ENCODE measurements at regions not wholly inside any gene's neighbourhood (a gene's known extent, or its start where the extent isn't known, plus 50 kb on each side); places are given as distances from the start of the nearest gene placed in this dataset.

GRCh38 chr20:34163307-34163706 is 51.3 kb upstream of the EIF2S2 start:
- DNase-seq: no peak

- no peak for DNase-seq
Observed at GRCh38 chr20:34164381-34164984, 52.4 kb upstream of the EIF2S2 start.

GRCh38 chr20:34165018-34165619 is 53.1 kb upstream of the EIF2S2 start:
- no peak for DNase-seq

GRCh38 chr20:34171640-34172039 is 59.6 kb upstream of the EIF2S2 start:
- no peak for DNase-seq

- no peak for DNase-seq
Observed at GRCh38 chr20:34172926-34173325, 60.9 kb upstream of the EIF2S2 start.

GRCh38 chr20:34175079-34175478 is 63.0 kb upstream of the EIF2S2 start:
- DNase-seq: no peak

GRCh38 chr20:34175879-34176278 is 63.8 kb upstream of the EIF2S2 start:
- DNase-seq: no peak

GRCh38 chr20:34177052-34177451 is 64.2 kb upstream of the ASIP start:
- no peak for DNase-seq

GRCh38 chr20:34179637-34180360 is 61.4 kb upstream of the ASIP start:
- no peak for DNase-seq

- no peak for DNase-seq
Observed at GRCh38 chr20:34180460-34181120, 60.6 kb upstream of the ASIP start.

GRCh38 chr20:34181484-34181883 is 59.7 kb upstream of the ASIP start:
- DNase-seq: no peak

- no peak for DNase-seq
Observed at GRCh38 chr20:34185766-34186620, 55.2 kb upstream of the ASIP start.

GRCh38 chr20:34189572-34190163 is 51.6 kb upstream of the ASIP start:
- DNase-seq: no peak

- DNase-seq: no peak
Observed at GRCh38 chr20:34190262-34190661, 51.0 kb upstream of the ASIP start.

GRCh38 chr20:34190679-34191090 is 50.5 kb upstream of the ASIP start:
- DNase-seq: peak; percentile 17

Measured in activated CD8-positive, alpha-beta memory T cell treated with anti-CD3 and anti-CD28 coated beads, Interleukin-2, amount 50 U/mL, for 4 hours (primary cell).